ENCODE measurements at regions not wholly inside any gene's neighbourhood (a gene's known extent, or its start where the extent isn't known, plus 50 kb on each side); places are given as distances from the start of the nearest gene placed in this dataset.
"Not testable (repeated sequence)": the region's sequence is repeated elsewhere in the genome, so short reads cannot be mapped to it uniquely, and the experiment has no call there.

DNA sequence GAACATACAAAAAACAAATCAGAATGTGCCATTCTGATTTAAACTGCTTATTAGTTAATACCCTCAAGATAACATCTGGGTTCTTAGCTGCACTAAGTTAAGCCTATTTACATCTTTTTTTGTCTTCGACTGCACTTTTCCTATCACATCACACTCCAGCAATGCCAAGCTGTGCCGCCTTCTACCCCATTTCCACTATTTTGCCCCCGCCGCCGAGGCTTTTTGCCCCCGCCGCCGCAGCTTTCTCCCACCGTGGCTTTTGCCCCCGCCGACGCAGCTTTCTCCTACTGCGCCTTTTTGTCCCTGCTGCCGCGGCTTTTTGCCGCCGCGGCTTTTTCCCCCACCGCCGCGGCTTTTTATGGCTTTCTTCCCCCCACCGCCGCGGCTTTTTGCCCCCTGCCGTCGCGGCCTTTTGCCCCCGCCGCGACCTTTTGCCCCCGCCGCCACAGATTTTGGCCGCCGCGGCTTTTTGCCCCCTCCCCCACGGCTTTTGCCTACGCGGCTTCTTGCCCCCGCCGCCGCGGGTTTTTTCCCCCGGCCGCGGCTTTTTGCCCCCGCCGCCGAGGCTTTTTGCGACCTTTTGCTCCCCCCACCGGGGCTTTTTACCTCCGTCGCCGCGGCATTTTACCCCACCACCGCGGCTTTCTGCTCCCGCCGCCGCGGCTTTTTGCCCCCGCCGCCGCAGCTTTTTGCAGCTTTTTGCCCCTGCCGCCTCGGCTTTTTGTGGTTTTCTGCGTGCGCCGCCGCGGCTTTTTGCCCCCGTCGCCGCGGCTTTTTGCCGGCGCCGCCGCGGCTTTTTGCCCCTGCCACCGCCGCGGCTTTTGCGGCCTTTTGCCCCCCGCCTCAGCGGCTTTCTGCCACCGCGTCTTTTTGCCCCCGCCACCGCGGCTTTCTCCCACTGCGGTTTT, 331.4 kb upstream of the WSB1 start:
- Histone ChIP-seq H3K79me2 (ENCODE audit: control insufficient read depth, insufficient read depth, low read length) (no peaks in the 10 kb centered on the region), H3K4me1 (ENCODE audit: control insufficient read depth, extremely low read depth, insufficient read depth, low read length) (no peaks in the 10 kb centered on the region), H3K36me3 (ENCODE audit: control insufficient read depth in 2 of 2, extremely low read depth in 1 of 2, insufficient read depth in 2 of 2, low read length in 2 of 2) (no peaks in the 10 kb centered on the region), H3K9me3 (ENCODE audit: control insufficient read depth, low read depth, low read length) (no peaks in the 10 kb centered on the region), H3K27ac (ENCODE audit: control insufficient read depth, insufficient read depth, low read length) (no peak overlapping the region), H3K9me1 (ENCODE audit: control insufficient read depth, extremely low read depth, insufficient read depth, low read length) (no peaks in the 10 kb centered on the region), H3K4me2 (ENCODE audit: control insufficient read depth, extremely low read depth, insufficient read depth, low read depth, low read length) (no peak overlapping the region), H3K4me3 (ENCODE audit: control insufficient read depth in 2 of 3, extremely low read depth in 1 of 3, insufficient read depth in 2 of 3, low read depth in 1 of 3, low read length in 3 of 3) (no peak overlapping the region), H4K20me1 (ENCODE audit: control insufficient read depth, extremely low read depth, insufficient read depth, low read length) (no peaks in the 10 kb centered on the region), H2AFZ (ENCODE audit: control insufficient read depth, low read length) (no peak overlapping the region), H3K27me3 (ENCODE audit: control insufficient read depth, extremely low read depth, insufficient read depth, low read length) (no peaks in the 10 kb centered on the region), H3K9ac (ENCODE audit: control insufficient read depth, extremely low read depth, insufficient read depth, low read length) (no peak overlapping the region)
- DNase-seq (ENCODE audit: low read depth, low spot score) (no peak), FAIRE-seq (no peak)
- dilution Hi-C loops (cut with MboI; ENCODE audit: extremely low pct_ligation_motif_present, low sequenced_read_pairs): no loop called here
- TF ChIP-seq, protein P1, sequence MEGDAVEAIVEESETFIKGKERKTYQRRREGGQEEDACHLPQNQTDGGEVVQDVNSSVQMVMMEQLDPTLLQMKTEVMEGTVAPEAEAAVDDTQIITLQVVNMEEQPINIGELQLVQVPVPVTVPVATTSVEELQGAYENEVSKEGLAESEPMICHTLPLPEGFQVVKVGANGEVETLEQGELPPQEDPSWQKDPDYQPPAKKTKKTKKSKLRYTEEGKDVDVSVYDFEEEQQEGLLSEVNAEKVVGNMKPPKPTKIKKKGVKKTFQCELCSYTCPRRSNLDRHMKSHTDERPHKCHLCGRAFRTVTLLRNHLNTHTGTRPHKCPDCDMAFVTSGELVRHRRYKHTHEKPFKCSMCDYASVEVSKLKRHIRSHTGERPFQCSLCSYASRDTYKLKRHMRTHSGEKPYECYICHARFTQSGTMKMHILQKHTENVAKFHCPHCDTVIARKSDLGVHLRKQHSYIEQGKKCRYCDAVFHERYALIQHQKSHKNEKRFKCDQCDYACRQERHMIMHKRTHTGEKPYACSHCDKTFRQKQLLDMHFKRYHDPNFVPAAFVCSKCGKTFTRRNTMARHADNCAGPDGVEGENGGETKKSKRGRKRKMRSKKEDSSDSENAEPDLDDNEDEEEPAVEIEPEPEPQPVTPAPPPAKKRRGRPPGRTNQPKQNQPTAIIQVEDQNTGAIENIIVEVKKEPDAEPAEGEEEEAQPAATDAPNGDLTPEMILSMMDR (optimal IDR thresholded peaks at IDR 0.05 in 1 of 3, IDR thresholded peaks at IDR 0.05 in 1 of 3, conservative IDR thresholded peaks at IDR 0.05 in 1 of 3; ENCODE audit: extremely low read depth in 1 of 3, insufficient read depth in 2 of 3, low read length in 3 of 3): no peak
- no peak for TF ChIP-seq EZH2 (IDR thresholded peaks at IDR 0.05; ENCODE audit: low read length)

DNA sequence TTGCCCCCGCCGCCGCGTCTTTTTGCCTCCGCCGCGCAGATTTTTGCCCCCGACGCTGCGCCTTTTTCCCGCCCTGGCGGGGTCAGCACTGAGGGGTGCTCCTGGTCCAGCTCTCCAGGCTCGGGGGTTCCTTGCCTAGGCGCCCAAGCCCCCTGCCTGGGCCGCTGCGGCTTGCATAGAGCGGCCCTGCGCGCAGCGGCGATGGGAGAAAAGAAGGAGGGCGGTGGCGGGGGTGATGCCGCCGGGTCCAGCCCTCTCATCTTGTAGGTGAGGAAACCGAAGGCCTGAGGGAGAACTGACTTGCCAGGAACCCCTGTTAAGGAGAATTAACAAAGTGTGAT, 330.8 kb upstream of the WSB1 start:
- Histone ChIP-seq H2AFZ (ENCODE audit: control insufficient read depth, low read length) (no peak overlapping the region), H3K4me2 (ENCODE audit: control insufficient read depth, extremely low read depth, insufficient read depth, low read depth, low read length) (no peak overlapping the region), H3K36me3 (ENCODE audit: control insufficient read depth in 2 of 2, extremely low read depth in 1 of 2, insufficient read depth in 2 of 2, low read length in 2 of 2) (no peaks in the 10 kb centered on the region), H3K9me1 (ENCODE audit: control insufficient read depth, extremely low read depth, insufficient read depth, low read length) (no peaks in the 10 kb centered on the region), H3K27me3 (ENCODE audit: control insufficient read depth, extremely low read depth, insufficient read depth, low read length) (no peaks in the 10 kb centered on the region), H3K79me2 (ENCODE audit: control insufficient read depth, insufficient read depth, low read length) (no peaks in the 10 kb centered on the region), H3K9me3 (ENCODE audit: control insufficient read depth, low read depth, low read length) (no peaks in the 10 kb centered on the region), H3K4me3 (ENCODE audit: control insufficient read depth in 2 of 3, extremely low read depth in 1 of 3, insufficient read depth in 2 of 3, low read depth in 1 of 3, low read length in 3 of 3) (no peak overlapping the region), H4K20me1 (ENCODE audit: control insufficient read depth, extremely low read depth, insufficient read depth, low read length) (no peaks in the 10 kb centered on the region), H3K27ac (ENCODE audit: control insufficient read depth, insufficient read depth, low read length) (no peak overlapping the region), H3K4me1 (ENCODE audit: control insufficient read depth, extremely low read depth, insufficient read depth, low read length) (no peaks in the 10 kb centered on the region), H3K9ac (ENCODE audit: control insufficient read depth, extremely low read depth, insufficient read depth, low read length) (no peak overlapping the region)
- FAIRE-seq (no peak), DNase-seq (ENCODE audit: low read depth, low spot score) (no peak)
- dilution Hi-C loops (cut with MboI; ENCODE audit: extremely low pct_ligation_motif_present, low sequenced_read_pairs): no loop called here
- TF ChIP-seq, protein P1 (optimal IDR thresholded peaks at IDR 0.05 in 1 of 3, IDR thresholded peaks at IDR 0.05 in 1 of 3, conservative IDR thresholded peaks at IDR 0.05 in 1 of 3; ENCODE audit: extremely low read depth in 1 of 3, insufficient read depth in 2 of 3, low read length in 3 of 3): no peak
- no peak for TF ChIP-seq EZH2 (IDR thresholded peaks at IDR 0.05; ENCODE audit: low read length)

DNA sequence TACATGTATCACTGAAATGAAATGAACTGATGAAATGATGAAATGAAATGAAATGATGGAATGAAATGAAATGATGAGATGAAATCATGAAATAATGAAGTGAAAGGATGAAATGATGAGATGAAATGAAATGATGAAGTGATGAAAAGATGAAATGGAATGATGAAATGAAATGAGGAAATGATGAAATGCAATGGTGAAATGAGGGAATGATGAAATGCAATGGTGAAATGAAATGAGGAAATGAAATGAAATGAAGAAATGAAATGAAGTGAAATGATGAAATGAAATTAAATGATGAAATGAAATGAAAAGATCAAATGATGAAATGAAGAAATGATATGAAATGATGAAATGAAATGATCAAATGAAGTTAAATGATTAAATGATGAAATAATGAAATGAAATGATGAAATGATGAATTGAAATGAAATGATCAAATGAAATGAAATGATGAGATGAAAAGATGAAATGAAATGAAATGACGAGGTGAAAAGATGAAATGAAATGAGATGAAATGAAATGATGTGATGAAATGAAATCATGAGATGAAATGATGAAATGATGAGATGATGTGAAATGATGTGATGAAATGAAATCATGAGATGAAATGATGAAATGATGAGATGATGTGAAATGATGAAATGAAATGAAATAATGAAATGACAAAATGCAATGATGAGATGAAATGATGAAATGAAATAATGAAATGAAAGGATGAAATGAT, 327.9 kb upstream of the WSB1 start:
- FAIRE-seq; H3K4me3 ChIP-seq (ENCODE audit: control insufficient read depth in 2 of 3, extremely low read depth in 1 of 3, insufficient read depth in 2 of 3, low read depth in 1 of 3, low read length in 3 of 3); DNase-seq (ENCODE audit: low read depth, low spot score); H3K9me1 ChIP-seq (ENCODE audit: control insufficient read depth, extremely low read depth, insufficient read depth, low read length); H2AFZ ChIP-seq (ENCODE audit: control insufficient read depth, low read length); H3K9me3 ChIP-seq (ENCODE audit: control insufficient read depth, low read depth, low read length); H4K20me1 ChIP-seq (ENCODE audit: control insufficient read depth, extremely low read depth, insufficient read depth, low read length); H3K27me3 ChIP-seq (ENCODE audit: control insufficient read depth, extremely low read depth, insufficient read depth, low read length); dilution Hi-C loops (cut with MboI; ENCODE audit: extremely low pct_ligation_motif_present, low sequenced_read_pairs); H3K27ac ChIP-seq (ENCODE audit: control insufficient read depth, insufficient read depth, low read length); H3K36me3 ChIP-seq (ENCODE audit: control insufficient read depth in 2 of 2, extremely low read depth in 1 of 2, insufficient read depth in 2 of 2, low read length in 2 of 2); H3K79me2 ChIP-seq (ENCODE audit: control insufficient read depth, insufficient read depth, low read length); H3K4me1 ChIP-seq (ENCODE audit: control insufficient read depth, extremely low read depth, insufficient read depth, low read length); H3K4me2 ChIP-seq (ENCODE audit: control insufficient read depth, extremely low read depth, insufficient read depth, low read depth, low read length); H3K9ac ChIP-seq (ENCODE audit: control insufficient read depth, extremely low read depth, insufficient read depth, low read length): not testable (repeated sequence)

Measured in keratinocyte (primary cell).